ENCODE measurements at regions not wholly inside any gene's neighbourhood (a gene's known extent, or its start where the extent isn't known, plus 50 kb on each side); places are given as distances from the start of the nearest gene placed in this dataset.

DNA sequence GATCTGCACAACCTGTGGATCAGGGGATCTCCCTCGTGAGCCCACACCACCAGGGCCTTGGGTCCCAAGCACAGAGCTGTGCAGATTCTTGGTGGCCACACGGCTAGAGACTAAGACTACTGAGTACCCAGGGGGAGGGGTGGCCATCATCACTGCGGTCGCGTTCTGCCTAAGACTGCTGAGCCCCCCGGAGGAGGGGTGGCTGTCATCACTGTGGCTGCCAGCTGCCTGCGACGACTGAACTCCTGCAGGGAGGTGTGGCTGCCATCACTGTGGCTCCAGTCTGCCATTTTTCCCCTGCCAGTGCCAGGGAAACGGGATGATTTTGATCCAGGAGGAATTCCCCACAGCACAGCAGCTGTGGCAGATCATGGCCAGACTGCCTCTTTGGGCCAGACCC is 141.7 kb upstream of the SPANXB1 start:
- Histone ChIP-seq H3K4ac (replicated peaks; ENCODE audit: insufficient read length, low read depth, low read length) (no peak overlapping the region), H2BK5ac (ENCODE audit: low read depth, low read length) (no peak overlapping the region), H3K36me3 (ENCODE audit: control insufficient read depth in 2 of 4, insufficient read depth in 4 of 4, low read length in 3 of 4) (no peaks in the 10 kb centered on the region), H3K79me2 (ENCODE audit: control insufficient read depth in 1 of 2, insufficient read depth in 2 of 2, low read length in 2 of 2) (no peaks in the 10 kb centered on the region), H3K56ac (replicated peaks; ENCODE audit: insufficient read length, low read depth, low read length) (no peak overlapping the region), H2BK120ac (replicated peaks; ENCODE audit: low read depth, low read length) (no peak overlapping the region), H3K23ac (ENCODE audit: insufficient read length) (no peak overlapping the region), H3K4me1 (replicated peaks in 1 of 4; ENCODE audit: control insufficient read depth in 3 of 4, insufficient read depth in 4 of 4, low read length in 3 of 4) (no peaks in the 10 kb centered on the region), H2AK5ac (ENCODE audit: low read depth, low read length) (no peak overlapping the region), H2BK15ac (ENCODE audit: low read length) (no peak overlapping the region), H4K91ac (replicated peaks; ENCODE audit: insufficient read length, low read length) (no peak overlapping the region), H3K18ac (ENCODE audit: extremely low read depth, low read length) (no peak overlapping the region), H3K4me3 (ENCODE audit: extremely low read depth in 1 of 4, insufficient read depth in 2 of 4, low read depth in 3 of 4, low read length in 4 of 4) (no peak overlapping the region), H4K5ac (ENCODE audit: insufficient read length, low read depth, low read length) (no peak overlapping the region), H3K9me3 (ENCODE audit: insufficient read depth in 2 of 2, low read depth in 1 of 2, low read length in 1 of 2) (no peaks in the 10 kb centered on the region; a peak in 1 of 4 replicates), H2AFZ (ENCODE audit: low read length) (no peak overlapping the region), H3K4me2 (ENCODE audit: insufficient read depth in 1 of 2, low read depth in 2 of 2, low read length in 2 of 2) (no peak overlapping the region), H2BK20ac (ENCODE audit: low read length) (no peak overlapping the region), H3K23me2 (ENCODE audit: low read depth, low read length) (no peaks in the 10 kb centered on the region), H2BK12ac (ENCODE audit: low read depth, low read length) (no peak overlapping the region), H3K79me1 (ENCODE audit: low read depth, low read length) (no peaks in the 10 kb centered on the region), H4K20me1 (replicated peaks in 1 of 2; ENCODE audit: control insufficient read depth in 1 of 2, insufficient read depth in 2 of 2, low read length in 2 of 2) (no peaks in the 10 kb centered on the region), H3K27ac (ENCODE audit: low read depth, low read length) (no peak overlapping the region), H3K14ac (ENCODE audit: insufficient read length) (no peak overlapping the region), H4K8ac (ENCODE audit: extremely low read depth, insufficient read depth, low read length) (no peak overlapping the region), H3K9ac (replicated peaks in 1 of 4; ENCODE audit: extremely low read depth in 1 of 4, low read depth in 3 of 4, low read length in 3 of 4) (no peak overlapping the region), H3K27me3 (replicated peaks in 1 of 4; ENCODE audit: control insufficient read depth in 3 of 4, extremely low read depth in 1 of 4, insufficient read depth in 3 of 4, low read length in 3 of 4) (no peaks in the 10 kb centered on the region)
- FAIRE-seq (no peak), DNase-seq (ENCODE audit: low read depth in 1 of 2, low spot score in 2 of 2) (no peak)
- ChIA-PET CTCF (ENCODE audit: partially characterized antibody) (no interaction called here), POLR2A (ENCODE audit: partially characterized antibody) (no interaction called here)
- WGBS, 2 experiments (ENCODE audit: extremely low coverage in 1 of 2, insufficient coverage in 1 of 2, insufficient read length in 1 of 2, insufficient replicate concordance in 2 of 2, low coverage in 1 of 2, low lambda C conversion rate in 2 of 2, missing lambda C conversion rate in 1 of 2): no CpG with 5 or more reads among the region's 9 CpGs
- TF ChIP-seq ZNF274 (IDR thresholded peaks at IDR 0.05; ENCODE audit: borderline replicate concordance, extremely low read depth, low read length) (no peak), GABPA (IDR thresholded peaks at IDR 0.05; ENCODE audit: borderline replicate concordance, insufficient read depth, low read length) (no peak), SP4 (IDR thresholded peaks at IDR 0.05; ENCODE audit: low read length) (no peak), CBX8 (IDR thresholded peaks at IDR 0.05; ENCODE audit: borderline replicate concordance, low read depth, low read length) (no peak), KDM5A (IDR thresholded peaks at IDR 0.05; ENCODE audit: low read length) (no peak), PHF8 (conservative IDR thresholded peaks at IDR 0.05; ENCODE audit: low read depth, low read length) (no peak)

All from H1 (cell line).